PFSK-1 (cell line): ENCODE measurements at regions not wholly inside any gene's neighbourhood (a gene's known extent, or its start where the extent isn't known, plus 50 kb on each side); places are given as distances from the start of the nearest gene placed in this dataset.

Experiments used
- FOXP2 ChIP-seq: optimal IDR thresholded peaks from 2 replicates; pipeline ENCODE3; 2011; ENCODE audit warnings: borderline replicate concordance, control low read depth, inconsistent platforms; ENCODE audit not compliant: insufficient read depth; ENCODE audit errors: extremely low read length, extremely low read depth
- POLR2AphosphoS5 ChIP-seq: IDR thresholded peaks from 2 replicates; pipeline ENCODE4 v1.6.1; 2012; ENCODE audit warnings: low read depth, mild to moderate bottlenecking, control low read depth, low read length, moderate library complexity
- REST ChIP-seq, 2 experiments: IDR thresholded peaks; 2 replicates each; pipeline versions ENCODE4 v1.6.1 to v1.8.0; 2011 to 2012; ENCODE audit warnings: low read depth in 2 of 2, low read length in 2 of 2, control low read depth in 1 of 2, inconsistent platforms in 1 of 2, mild to moderate bottlenecking in 1 of 2, moderate library complexity in 1 of 2; ENCODE audit not compliant: insufficient read depth in 1 of 2
- SIN3A ChIP-seq: IDR thresholded peaks from 2 replicates; pipeline ENCODE4 v1.6.1; 2012; ENCODE audit warnings: mild to moderate bottlenecking, low read length, moderate library complexity, borderline replicate concordance; ENCODE audit not compliant: insufficient read depth
- TAF1 ChIP-seq: IDR thresholded peaks from 2 replicates; pipeline ENCODE4 v1.6.1; 2012; ENCODE audit warnings: low read length, control low read depth, borderline replicate concordance; ENCODE audit not compliant: insufficient read depth

DNA sequence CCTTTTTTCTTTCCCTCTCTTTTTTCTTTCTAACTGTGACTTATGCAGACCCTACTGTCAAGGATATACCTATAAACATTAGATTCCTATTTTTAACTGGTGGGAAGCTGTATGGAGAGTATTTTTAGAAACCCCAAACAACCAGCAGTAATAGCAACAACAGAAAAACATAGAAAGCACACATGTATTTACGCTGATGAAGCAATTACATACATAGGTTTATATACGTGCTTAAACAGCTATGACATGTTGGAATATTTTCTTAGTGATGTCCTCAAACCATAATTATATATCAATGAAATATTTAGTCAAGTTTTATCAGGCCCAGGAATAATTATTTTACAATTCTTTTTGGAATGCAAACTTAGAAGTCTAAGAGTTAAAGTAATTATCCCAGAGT lies 294.3 kb upstream of the SOX4 start:
- TF ChIP-seq REST (IDR thresholded peaks at IDR 0.05; ENCODE audit: insufficient read depth in 1 of 2, low read depth in 2 of 2, low read length in 2 of 2) (no peak), SIN3A (no peak), FOXP2 (no peak), TAF1 (no peak)

DNA sequence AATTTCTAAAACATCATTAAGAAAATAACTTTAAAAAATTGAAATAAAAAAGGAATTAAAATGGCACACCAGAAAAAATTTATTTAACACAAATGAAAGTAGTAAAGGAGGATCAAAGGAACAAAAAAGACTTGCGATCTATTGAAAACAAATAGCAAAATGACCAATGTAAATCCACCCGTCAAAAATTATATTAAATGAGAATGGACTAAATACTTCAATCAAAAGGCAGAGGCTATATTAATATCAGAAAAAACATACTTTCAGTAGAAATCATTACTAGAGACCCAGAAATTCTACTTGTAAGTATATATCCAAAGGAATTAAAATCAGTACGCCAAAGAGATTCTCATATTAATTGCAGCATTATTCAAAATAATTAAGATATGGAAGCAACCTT lies 293.1 kb upstream of the SOX4 start:
- TF ChIP-seq SIN3A: no peak
- no peak for TF ChIP-seq TAF1
- TF ChIP-seq FOXP2: no peak
- no peak for TF ChIP-seq POLR2AphosphoS5
- TF ChIP-seq REST (IDR thresholded peaks at IDR 0.05; ENCODE audit: insufficient read depth in 1 of 2, low read depth in 2 of 2, low read length in 2 of 2): no peak

GRCh38 chr6:21305893-21306332 lies 287.6 kb upstream of the SOX4 start:
- no peak for TF ChIP-seq TAF1
- TF ChIP-seq SIN3A: no peak
- TF ChIP-seq FOXP2: no peak
- no peak for TF ChIP-seq REST (IDR thresholded peaks at IDR 0.05; ENCODE audit: insufficient read depth in 1 of 2, low read depth in 2 of 2, low read length in 2 of 2)
- TF ChIP-seq POLR2AphosphoS5: no peak

GRCh38 chr6:21306546-21306945 lies 287.0 kb upstream of the SOX4 start:
- TF ChIP-seq FOXP2 (no peak), POLR2AphosphoS5 (no peak), TAF1 (no peak), SIN3A (no peak), REST (IDR thresholded peaks at IDR 0.05; ENCODE audit: insufficient read depth in 1 of 2, low read depth in 2 of 2, low read length in 2 of 2) (no peak)

GRCh38 chr6:21309807-21310221 lies 283.7 kb upstream of the SOX4 start:
- TF ChIP-seq FOXP2 (no peak), TAF1 (no peak), POLR2AphosphoS5 (no peak), REST (IDR thresholded peaks at IDR 0.05; ENCODE audit: insufficient read depth in 1 of 2, low read depth in 2 of 2, low read length in 2 of 2) (no peak), SIN3A (no peak)
